Adipocyte (in vitro differentiated cells): ENCODE measurements at regions not wholly inside any gene's neighbourhood (a gene's known extent, or its start where the extent isn't known, plus 50 kb on each side); places are given as distances from the start of the nearest gene placed in this dataset.

Source experiments
- DNase-seq: peaks from one replicate; pipeline ENCODE4 v3.0.0-alpha.2; 2015; ENCODE audit warnings: low read depth
- H3K27me3 ChIP-seq: replicated peaks from 2 replicates; pipeline ENCODE4 v1.7.0; 2013; ENCODE audit warnings: mild to moderate bottlenecking, low read length, moderate library complexity; ENCODE audit not compliant: control insufficient read depth, insufficient read depth
- H3K36me3 ChIP-seq: 2 replicates; pipeline ENCODE4 v1.7.0; 2013; ENCODE audit warnings: low read length, mild to moderate bottlenecking, moderate library complexity; ENCODE audit not compliant: control insufficient read depth, insufficient read depth, severe bottlenecking
- H3K4me1 ChIP-seq: 2 replicates; pipeline ENCODE4 v1.7.0; 2013; ENCODE audit warnings: mild to moderate bottlenecking, low read length, moderate library complexity; ENCODE audit not compliant: control insufficient read depth, insufficient read depth
- H3K4me3 ChIP-seq: 2 replicates; pipeline ENCODE4 v1.7.0; 2013; ENCODE audit warnings: mild to moderate bottlenecking, low read length, moderate library complexity
- H3K9ac ChIP-seq: 2 replicates; pipeline ENCODE4 v1.7.0; 2013; ENCODE audit warnings: mild to moderate bottlenecking, low read length, moderate library complexity
- H3K9me3 ChIP-seq: 2 replicates; pipeline ENCODE4 v1.7.0; 2013; ENCODE audit warnings: mild to moderate bottlenecking, low read length, moderate library complexity; ENCODE audit not compliant: control insufficient read depth

- H3K27me3 ChIP-seq = peaks cover 20% of the 10 kb centered on the region
- no peaks in the 10 kb centered on the region for H3K4me1 ChIP-seq
- no peak for DNase-seq
- no peaks in the 10 kb centered on the region for H3K9me3 ChIP-seq
- no peak overlapping the region for H3K9ac ChIP-seq
- no peaks in the 10 kb centered on the region for H3K36me3 ChIP-seq
- no peak overlapping the region for H3K4me3 ChIP-seq
Measured at GRCh38 chr7:39894904-39895303, 55.2 kb upstream of the CDK13 start.

DNA sequence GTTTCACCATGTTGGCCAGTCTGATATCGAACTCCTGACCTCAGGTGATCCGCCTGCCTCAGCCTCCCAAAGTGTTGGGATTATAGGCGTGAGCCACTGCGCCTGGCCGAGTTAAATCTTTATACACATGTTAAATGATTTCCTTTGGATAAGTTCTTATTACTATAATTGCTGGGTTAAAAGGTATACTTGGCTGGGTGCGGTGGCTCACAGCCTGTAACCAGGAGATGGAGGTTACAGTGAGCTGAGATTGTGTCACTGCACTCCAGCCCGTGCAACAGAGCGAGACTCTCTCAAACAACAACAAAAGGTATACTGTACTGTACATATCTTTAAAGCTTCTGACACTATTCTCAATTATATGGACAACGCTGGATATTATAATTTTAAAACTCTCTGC is 53.2 kb upstream of the CDK13 start:
- Histone ChIP-seq H3K9ac (no peak overlapping the region), H3K9me3 (no peaks in the 10 kb centered on the region), H3K4me1 (no peaks in the 10 kb centered on the region), H3K36me3 (no peaks in the 10 kb centered on the region), H3K27me3 (peaks cover 20% of the 10 kb centered on the region), H3K4me3 (no peak overlapping the region)
- DNase-seq = no peak

DNA sequence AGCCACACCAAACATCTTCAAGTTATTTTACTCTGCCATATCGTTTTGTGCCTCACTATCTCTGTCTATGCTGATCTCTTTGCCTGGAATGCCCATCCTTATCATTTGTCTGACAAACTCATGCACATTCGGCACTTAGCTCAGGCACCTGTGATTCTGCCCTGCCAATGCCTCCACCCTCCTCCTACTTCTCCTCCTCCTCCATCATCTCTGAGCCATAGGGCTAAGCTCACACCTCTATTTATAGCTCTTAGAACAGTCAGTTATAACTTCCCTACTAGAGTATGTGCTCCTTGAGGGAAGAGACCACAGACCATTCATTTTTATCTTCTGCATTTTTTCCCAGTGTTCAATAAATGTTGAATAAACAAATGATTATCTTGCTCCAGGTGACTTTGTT is 51.2 kb upstream of the CDK13 start:
- Histone ChIP-seq H3K36me3 (no peaks in the 10 kb centered on the region), H3K9me3 (no peaks in the 10 kb centered on the region), H3K4me3 (no peak overlapping the region), H3K4me1 (no peaks in the 10 kb centered on the region), H3K27me3 (peaks cover 9% of the 10 kb centered on the region), H3K9ac (no peak overlapping the region)
- no peak for DNase-seq
